IMR-90 (cell line): ENCODE measurements at regions not wholly inside any gene's neighbourhood (a gene's known extent, or its start where the extent isn't known, plus 50 kb on each side); places are given as distances from the start of the nearest gene placed in this dataset.

Experiments used
- ATAC-seq: fragments of 200-7000 bp; cut with Tn5 transposase; 2 replicates; pipeline ENCODE4 v1.9.1; 2020; ENCODE audit warnings: low read depth, mild to moderate bottlenecking, moderate library complexity
- BruUV-seq: library from RNA; stranded (reverse); fragments of 400-500 nt; replicated peaks from 2 replicates; lab custom pipeline; 2021; lab: Mats Ljungman, UMichigan
- CTCF ChIA-PET: fragments of 300-600 bp; formaldehyde crosslinking; extraction: SDS; loops from one replicate; lab custom pipeline; 2021; ENCODE audit warnings: antibody characterized with exemption; lab: Yijun Ruan, JAX
- POLR2A ChIA-PET: fragments of 300-600 bp; sonication (Branson Sonifier 250); formaldehyde crosslinking; loops from one replicate; lab custom pipeline; 2022; ENCODE audit warnings: antibody characterized with exemption; ENCODE audit not compliant: unreplicated experiment; lab: Charles Lee
- DNase-seq: peaks from one replicate; pipeline ENCODE4 v3.0.0; 2013
- H2AFZ ChIP-seq: replicated peaks from 2 replicates; pipeline ENCODE3; 2013; ENCODE audit warnings: low read length, mild to moderate bottlenecking; ENCODE audit not compliant: poor library complexity
- H2AK5ac ChIP-seq: 2 replicates; pipeline ENCODE4 v1.6.1; 2013; ENCODE audit warnings: low read depth, low read length, inconsistent platforms
- H2AK9ac ChIP-seq: replicated peaks from 2 replicates; pipeline ENCODE3; 2013; ENCODE audit warnings: mild to moderate bottlenecking, low read depth, low read length, moderate library complexity; ENCODE audit not compliant: poor library complexity
- H2BK120ac ChIP-seq: 2 replicates; pipeline ENCODE4 v1.6.1; 2013; ENCODE audit warnings: low read depth, low read length, inconsistent platforms
- H2BK15ac ChIP-seq: 3 replicates; pipeline ENCODE4 v1.6.1; 2013; ENCODE audit warnings: low read depth, low read length, inconsistent platforms
- H2BK20ac ChIP-seq: 2 replicates; pipeline ENCODE4 v1.6.1; 2013; ENCODE audit warnings: low read depth, mild to moderate bottlenecking, inconsistent platforms, low read length, moderate library complexity
- H2BK5ac ChIP-seq: 2 replicates; pipeline ENCODE4 v1.6.1; 2013; ENCODE audit warnings: mild to moderate bottlenecking, low read depth, low read length, inconsistent platforms; ENCODE audit not compliant: poor library complexity, severe bottlenecking
- H3K14ac ChIP-seq: replicated peaks from 2 replicates; pipeline ENCODE4 v1.6.1; 2013; ENCODE audit warnings: low read depth, low read length, inconsistent platforms
- H3K18ac ChIP-seq: 2 replicates; pipeline ENCODE4 v1.6.1; 2013; ENCODE audit warnings: low read depth, low read length, control low read depth
- H3K23ac ChIP-seq: 2 replicates; pipeline ENCODE4 v1.6.1; 2013; ENCODE audit warnings: low read depth, low read length, inconsistent platforms
- H3K27ac ChIP-seq: 2 replicates; pipeline ENCODE4 v1.5.1; 2013; ENCODE audit warnings: mild to moderate bottlenecking, control low read depth, low read length; ENCODE audit not compliant: insufficient read depth
- H3K27me3 ChIP-seq: 2 replicates; pipeline ENCODE4 v1.6.1; 2013; ENCODE audit warnings: low read length; ENCODE audit not compliant: control insufficient read depth, insufficient read depth
- H3K36me3 ChIP-seq: 2 replicates; pipeline ENCODE4 v1.6.1; 2013; ENCODE audit warnings: low read length, mixed read lengths; ENCODE audit not compliant: control insufficient read depth, insufficient read depth
- H3K4ac ChIP-seq: 2 replicates; pipeline ENCODE4 v1.6.1; 2013; ENCODE audit warnings: low read depth, low read length, inconsistent platforms
- H3K4me1 ChIP-seq: 2 replicates; pipeline ENCODE4 v1.6.1; 2013; ENCODE audit warnings: low read length, mixed read lengths; ENCODE audit not compliant: control insufficient read depth, insufficient read depth
- H3K4me2 ChIP-seq: 2 replicates; pipeline ENCODE4 v1.6.1; 2013; ENCODE audit warnings: low read depth, mild to moderate bottlenecking, control low read depth, low read length, moderate library complexity
- H3K4me3 ChIP-seq: 2 replicates; pipeline ENCODE4 v1.5.1; 2013; ENCODE audit warnings: low read depth, mild to moderate bottlenecking, control low read depth, low read length, moderate library complexity; ENCODE audit not compliant: insufficient read depth
- H3K56ac ChIP-seq: 2 replicates; pipeline ENCODE4 v1.6.1; 2013; ENCODE audit warnings: low read length, inconsistent platforms; ENCODE audit not compliant: insufficient read depth; ENCODE audit errors: extremely low read depth
- H3K79me1 ChIP-seq, 2 experiments: 2 replicates each; pipeline ENCODE4 v1.6.1; 2013; ENCODE audit warnings: low read length in 2 of 2, inconsistent platforms in 1 of 2, low read depth in 1 of 2
- H3K9ac ChIP-seq: 2 replicates; pipeline ENCODE4 v1.6.1; 2013; ENCODE audit warnings: low read depth, low read length, control low read depth
- H3K9me1 ChIP-seq: 2 replicates; pipeline ENCODE4 v1.6.1; 2013; ENCODE audit warnings: low read length, inconsistent platforms; ENCODE audit not compliant: insufficient read depth
- H3K9me3 ChIP-seq: 2 replicates; pipeline ENCODE4 v1.6.1; 2013; ENCODE audit warnings: low read length; ENCODE audit not compliant: control insufficient read depth, insufficient read depth
- H4K20me1 ChIP-seq: 2 replicates; pipeline ENCODE4 v1.6.1; 2013; ENCODE audit warnings: low read length, inconsistent platforms; ENCODE audit not compliant: insufficient read depth
- H4K5ac ChIP-seq: 2 replicates; pipeline ENCODE4 v1.6.1; 2013; ENCODE audit warnings: mild to moderate bottlenecking, low read depth, low read length, control low read depth
- H4K8ac ChIP-seq, 2 experiments: 2 replicates each; pipeline ENCODE4 v1.6.1; 2013; ENCODE audit warnings: low read depth in 2 of 2, low read length in 2 of 2, control low read depth in 1 of 2, inconsistent platforms in 1 of 2
- H4K91ac ChIP-seq: 2 replicates; pipeline ENCODE4 v1.6.1; 2013; ENCODE audit warnings: low read depth, low read length, inconsistent platforms; ENCODE audit not compliant: insufficient read depth
- CEBPB ChIP-seq: IDR thresholded peaks from 2 replicates; pipeline ENCODE4 v1.6.1; 2012; ENCODE audit warnings: low read depth, low read length, improper control_type of control experiment
- CHD1 ChIP-seq: IDR thresholded peaks from 2 replicates; pipeline ENCODE4 v1.6.1; 2012; ENCODE audit warnings: low read depth, low read length, improper control_type of control experiment
- POLR2A ChIP-seq: IDR thresholded peaks from 2 replicates; pipeline ENCODE4 v1.6.1; 2012; ENCODE audit warnings: mild to moderate bottlenecking, low read depth, low read length
- RAD21 ChIP-seq: IDR thresholded peaks from 2 replicates; pipeline ENCODE4 v1.6.1; 2012; ENCODE audit warnings: low read length, improper control_type of control experiment
- RCOR1 ChIP-seq: IDR thresholded peaks from 2 replicates; pipeline ENCODE4 v1.6.1; 2012; ENCODE audit warnings: mild to moderate bottlenecking, low read length, improper control_type of control experiment; ENCODE audit not compliant: insufficient replicate concordance
- RFX5 ChIP-seq: IDR thresholded peaks from 2 replicates; pipeline ENCODE4 v1.8.0; 2012; ENCODE audit warnings: low read depth, mild to moderate bottlenecking, low read length, moderate library complexity
- WGBS, 2 experiments: methylation state at CpG; one replicate each; pipeline versions ENCODE4 v1.1.5 to v1.1.7; 2013; ENCODE audit warnings: missing lambda C conversion rate in 2 of 2; ENCODE audit not compliant: insufficient read length in 1 of 2; ENCODE audit errors: extremely low coverage in 2 of 2; 5-methylcytosine and 5-hydroxymethylcytosine counted together
- dilution Hi-C: fragments of 300-500 bp; cut with HindIII; formaldehyde crosslinking; loops from one replicate; pipeline ENCODE4 v1.14.3; 2018; ENCODE audit warnings: low sequenced_read_pairs; ENCODE audit not compliant: unreplicated experiment
- in situ Hi-C: fragments of 300-500 bp; cut with MboI; formaldehyde crosslinking; loops from 3 replicates; pipeline ENCODE4 v1.14.3; 2019; ENCODE audit warnings: low sequenced_read_pairs, inconsistent platforms, mixed read lengths
- intact Hi-C: fragments of 100-400 bp; cut with micrococcal nuclease; formaldehyde crosslinking; loops from 2 replicates; pipeline ENCODE4 v1.10.0; 2022
- TF ChIP-seq, protein P1 (sequence below): fragments of 150-350 bp; IDR thresholded peaks from 2 replicates; pipeline ENCODE4 v1.6.1; 2017; ENCODE audit warnings: mild to moderate bottlenecking, antibody characterized with exemption, low read length, low read depth

DNA sequence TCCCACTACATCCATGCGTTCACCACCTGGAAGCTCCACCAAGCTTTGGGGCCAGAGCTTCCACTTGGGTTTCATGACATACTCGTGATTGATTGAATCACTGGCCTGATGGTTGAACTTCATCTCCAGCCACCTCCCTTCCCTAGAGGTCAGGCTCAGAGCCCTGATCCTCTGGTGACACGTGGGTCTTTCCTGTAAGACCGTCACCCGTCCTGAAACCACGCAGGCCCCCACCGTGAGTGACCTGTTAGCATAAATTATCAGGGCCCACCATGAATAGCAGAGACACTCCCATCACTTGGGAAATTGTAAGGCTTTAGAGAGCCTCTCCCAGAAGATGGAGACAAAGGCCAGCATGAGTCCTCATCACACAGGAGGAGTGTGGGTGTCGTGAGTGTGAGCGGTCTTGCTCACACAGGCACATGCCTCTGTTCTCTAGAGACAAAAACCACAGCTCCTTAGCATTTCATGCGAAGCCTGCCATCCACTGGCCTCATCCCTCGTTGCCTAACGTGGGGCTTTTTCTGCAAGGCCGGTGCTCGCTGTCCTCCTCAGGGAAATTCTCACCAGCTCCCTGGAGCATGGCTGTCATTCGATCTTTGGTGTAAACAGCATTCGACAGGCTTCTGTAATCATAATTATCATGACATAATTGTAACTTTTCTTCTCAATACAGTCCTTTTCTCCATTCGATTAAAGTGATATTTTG lies 65.1 kb upstream of the DUSP22 start:
- intact Hi-C loops: no loop called here
- H3K79me1 ChIP-seq: no peaks in the 10 kb centered on the region
- no TSS peak for BruUV-seq
- DNase-seq (no peak), ATAC-seq (no peak)
- no peaks in the 10 kb centered on the region for H3K36me3 ChIP-seq
- no peak overlapping the region for H4K8ac ChIP-seq
- no peak overlapping the region for H3K23ac ChIP-seq
- H2AK9ac ChIP-seq: no peak overlapping the region
- TF ChIP-seq POLR2A: no peak
- TF ChIP-seq RCOR1: no peak
- TF ChIP-seq, protein P1, sequence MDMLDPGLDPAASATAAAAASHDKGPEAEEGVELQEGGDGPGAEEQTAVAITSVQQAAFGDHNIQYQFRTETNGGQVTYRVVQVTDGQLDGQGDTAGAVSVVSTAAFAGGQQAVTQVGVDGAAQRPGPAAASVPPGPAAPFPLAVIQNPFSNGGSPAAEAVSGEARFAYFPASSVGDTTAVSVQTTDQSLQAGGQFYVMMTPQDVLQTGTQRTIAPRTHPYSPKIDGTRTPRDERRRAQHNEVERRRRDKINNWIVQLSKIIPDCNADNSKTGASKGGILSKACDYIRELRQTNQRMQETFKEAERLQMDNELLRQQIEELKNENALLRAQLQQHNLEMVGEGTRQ: no peak
- 0 out of 2 replicates have a peak, but pooled peaks have one; percentile 7 for TF ChIP-seq RAD21
- TF ChIP-seq CHD1: no peak
- no peak for TF ChIP-seq RFX5
- TF ChIP-seq CEBPB: no peak
- no peak overlapping the region for H3K27ac ChIP-seq
- in situ Hi-C loops: no loop called here
- no peak overlapping the region for H3K9ac ChIP-seq
- no peak overlapping the region for H2BK120ac ChIP-seq
- no peak overlapping the region for H3K14ac ChIP-seq
- peaks cover 2% of the 10 kb centered on the region; the same call in 1 of the 2 replicates for H3K27me3 ChIP-seq
- no peak overlapping the region for H2BK15ac ChIP-seq
- dilution Hi-C loops: no loop called here
- no peak overlapping the region for H4K5ac ChIP-seq
- H3K4me1 ChIP-seq: peaks cover 2% of the 10 kb centered on the region; the same call in 1 of the 2 replicates
- H3K56ac ChIP-seq: no peak overlapping the region
- CTCF ChIA-PET: no interaction called here
- H3K4me3 ChIP-seq: no peak overlapping the region
- H4K20me1 ChIP-seq: no peaks in the 10 kb centered on the region
- H2AFZ ChIP-seq: no peak overlapping the region
- H4K91ac ChIP-seq: no peak overlapping the region
- 96% methylated on average over 7 of the region's 17 CpGs; no CpG with 5 or more reads in 1 of the 2 experiments for WGBS, 2 experiments
- no peak overlapping the region for H3K18ac ChIP-seq
- H3K9me3 ChIP-seq: no peaks in the 10 kb centered on the region
- POLR2A ChIA-PET: no interaction called here
- H2BK20ac ChIP-seq: no peak overlapping the region
- no peak overlapping the region for H2AK5ac ChIP-seq
- no peak overlapping the region for H3K4me2 ChIP-seq
- no peak overlapping the region for H2BK5ac ChIP-seq
- H3K9me1 ChIP-seq: peaks cover 3% of the 10 kb centered on the region; the same call in 1 of the 2 replicates
- H3K4ac ChIP-seq: no peak overlapping the region
